Astrocyte of the spinal cord (primary cell): ENCODE measurements at regions not wholly inside any gene's neighbourhood (a gene's known extent, or its start where the extent isn't known, plus 50 kb on each side); places are given as distances from the start of the nearest gene placed in this dataset.

Experiments
- DNase-seq: peaks from one replicate; pipeline ENCODE4 v3.0.0; 2011; ENCODE audit warnings: low read depth, low spot score
- H3K4me3 ChIP-seq: 2 replicates; pipeline ENCODE4 v1.5.1; 2011; ENCODE audit warnings: low read depth, mild to moderate bottlenecking, low read length, moderate library complexity
- CTCF ChIP-seq: IDR thresholded peaks from 2 replicates; pipeline ENCODE4 v1.5.1; 2012; ENCODE audit warnings: low read depth, mild to moderate bottlenecking, low read length, inconsistent platforms
- in situ Hi-C: cut with HindIII; loops from 2 replicates; pipeline ENCODE4 v1.10.0; 2017; ENCODE audit warnings: low sequenced_read_pairs

- TF ChIP-seq CTCF, result no peak
- no peak overlapping the region for H3K4me3 ChIP-seq
- no peak for DNase-seq
- in situ Hi-C loops, result no loop called here
These were observed 282.5 kb upstream of the SMARCA2 start for GRCh38 chr9:1732670-1733069.

DNA sequence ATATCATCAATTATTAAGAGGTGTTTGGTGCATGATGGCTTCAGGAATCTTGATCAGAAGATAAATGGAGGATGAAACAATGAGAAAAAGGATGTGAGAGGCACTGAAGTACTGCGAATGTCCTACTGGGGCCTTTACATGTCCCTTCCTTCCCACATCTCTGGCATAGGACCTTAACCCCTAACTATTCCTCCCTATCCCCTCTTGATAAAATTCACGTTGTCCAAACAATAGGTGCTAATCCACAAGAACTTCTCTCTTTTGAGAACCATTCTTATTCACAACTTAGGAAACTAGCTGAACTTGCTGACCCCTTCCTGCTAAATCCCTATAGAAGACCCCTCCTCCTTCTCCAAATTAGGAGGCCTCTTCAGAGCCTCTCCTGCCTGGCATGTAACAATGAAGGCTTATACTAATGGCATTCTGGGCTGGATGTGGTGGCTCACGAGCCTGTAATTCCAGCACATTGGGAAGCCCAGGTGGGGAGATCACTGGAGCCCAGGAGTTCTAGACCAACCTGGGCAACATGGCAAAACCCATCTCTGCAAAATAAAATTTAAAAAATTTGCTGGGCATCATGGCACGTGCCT lies 276.5 kb upstream of the SMARCA2 start:
- in situ Hi-C loops, result no loop called here
- no peak for DNase-seq
- no peak overlapping the region for H3K4me3 ChIP-seq
- TF ChIP-seq CTCF, result no peak

- no peak overlapping the region for H3K4me3 ChIP-seq
- in situ Hi-C loops, result no loop called here
- no peak for DNase-seq
- TF ChIP-seq CTCF, result no peak
These were observed 271.8 kb upstream of the SMARCA2 start for GRCh38 chr9:1743121-1743960.

DNA sequence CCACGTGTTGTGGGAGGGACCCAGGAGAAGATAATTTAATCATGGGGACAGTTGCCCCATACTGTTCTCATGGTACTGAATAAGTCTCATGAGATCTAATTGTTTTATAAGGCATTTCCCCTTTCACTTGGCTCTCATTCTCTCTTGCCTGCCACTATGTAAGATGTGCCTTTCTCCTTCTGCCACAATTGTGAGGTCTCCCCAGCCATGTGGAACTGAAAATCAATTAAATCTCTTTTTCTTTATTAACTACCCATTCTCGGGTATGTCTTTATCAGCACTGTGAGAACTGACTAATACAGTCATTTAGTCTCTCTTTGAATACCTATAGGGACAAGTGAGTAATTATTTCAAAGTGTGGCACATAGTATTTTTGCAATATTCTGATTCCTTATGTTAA lies 269.2 kb upstream of the SMARCA2 start:
- in situ Hi-C loops, result no loop called here

GRCh38 chr9:1747417-1747967 lies 267.7 kb upstream of the SMARCA2 start:
- no peak for TF ChIP-seq CTCF
- DNase-seq, result no peak
- H3K4me3 ChIP-seq, result no peak overlapping the region
- in situ Hi-C loops, result no loop called here

More for the DNA sequence above, 269.2 kb upstream of the SMARCA2 start:
- DNase-seq, result no peak
- no peak for TF ChIP-seq CTCF
- H3K4me3 ChIP-seq, result no peak overlapping the region

DNA sequence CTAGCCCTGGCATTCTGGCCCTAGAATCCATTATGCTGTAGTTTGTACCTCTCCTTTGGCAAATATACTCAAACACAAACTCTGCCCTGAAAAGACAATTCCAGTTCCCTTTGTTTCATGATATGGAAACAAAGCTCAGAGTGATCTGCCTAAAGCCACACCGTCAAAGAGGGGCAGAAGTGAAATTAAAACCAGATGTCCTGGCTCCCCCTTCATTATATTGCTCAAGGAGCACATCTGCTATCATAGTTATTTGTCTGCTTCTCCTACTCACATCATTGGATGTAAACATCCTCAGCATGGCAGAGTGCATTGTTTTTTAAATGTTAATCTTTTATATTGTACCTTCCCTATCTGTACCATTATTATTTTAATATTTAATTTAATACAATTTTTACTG lies 266.7 kb upstream of the SMARCA2 start:
- in situ Hi-C loops, result no loop called here
- no peak for TF ChIP-seq CTCF
- H3K4me3 ChIP-seq, result no peak overlapping the region
- DNase-seq, result no peak
